Mammary epithelial cell (primary cell): ENCODE measurements at regions not wholly inside any gene's neighbourhood (a gene's known extent, or its start where the extent isn't known, plus 50 kb on each side); places are given as distances from the start of the nearest gene placed in this dataset.

ENCODE experiments used
- CTCF ChIP-seq, 2 donors: IDR thresholded peaks in 1 of 2; conservative IDR thresholded peaks in 1 of 2; 2 replicates each; pipeline ENCODE4 v1.5.1; 2011 to 2012; ENCODE audit warnings: inconsistent platforms in 2 of 2, low read length in 2 of 2, mild to moderate bottlenecking in 2 of 2, control low read depth in 1 of 2, low read depth in 1 of 2; ENCODE audit not compliant: insufficient read depth in 1 of 2; ENCODE audit errors: extremely low read depth in 1 of 2
- EZH2 ChIP-seq: IDR thresholded peaks from 2 replicates; pipeline ENCODE4 v1.6.1; 2012; ENCODE audit warnings: low read length, inconsistent platforms, borderline replicate concordance

- TF ChIP-seq CTCF (conservative IDR thresholded peaks at IDR 0.05 in 1 of 2, IDR thresholded peaks at IDR 0.05 in 1 of 2; ENCODE audit: extremely low read depth in 1 of 2, insufficient read depth in 1 of 2, low read depth in 1 of 2, low read length in 2 of 2) (no peak), EZH2 (no peak)
Observed at GRCh38 chr12:131613186-131613585, 97.7 kb upstream of the SFSWAP start.
